IMR-90 (cell line): ENCODE measurements at regions not wholly inside any gene's neighbourhood (a gene's known extent, or its start where the extent isn't known, plus 50 kb on each side); places are given as distances from the start of the nearest gene placed in this dataset.

Experiments used
- ATAC-seq: fragments of 200-7000 bp; cut with Tn5 transposase; 2 replicates; pipeline ENCODE4 v1.9.1; 2020; ENCODE audit warnings: low read depth, mild to moderate bottlenecking, moderate library complexity
- BruUV-seq: library from RNA; stranded (reverse); fragments of 400-500 nt; replicated peaks from 2 replicates; lab custom pipeline; 2021; lab: Mats Ljungman, UMichigan
- CTCF ChIA-PET: fragments of 300-600 bp; formaldehyde crosslinking; extraction: SDS; loops from one replicate; lab custom pipeline; 2021; ENCODE audit warnings: antibody characterized with exemption; lab: Yijun Ruan, JAX
- POLR2A ChIA-PET: fragments of 300-600 bp; sonication (Branson Sonifier 250); formaldehyde crosslinking; loops from one replicate; lab custom pipeline; 2022; ENCODE audit warnings: antibody characterized with exemption; ENCODE audit not compliant: unreplicated experiment; lab: Charles Lee
- DNase-seq: peaks from one replicate; pipeline ENCODE4 v3.0.0; 2013
- H2AFZ ChIP-seq: replicated peaks from 2 replicates; pipeline ENCODE3; 2013; ENCODE audit warnings: low read length, mild to moderate bottlenecking; ENCODE audit not compliant: poor library complexity
- H2AK5ac ChIP-seq: 2 replicates; pipeline ENCODE4 v1.6.1; 2013; ENCODE audit warnings: low read depth, low read length, inconsistent platforms
- H2AK9ac ChIP-seq: replicated peaks from 2 replicates; pipeline ENCODE3; 2013; ENCODE audit warnings: mild to moderate bottlenecking, low read depth, low read length, moderate library complexity; ENCODE audit not compliant: poor library complexity
- H2BK120ac ChIP-seq: 2 replicates; pipeline ENCODE4 v1.6.1; 2013; ENCODE audit warnings: low read depth, low read length, inconsistent platforms
- H2BK15ac ChIP-seq: 3 replicates; pipeline ENCODE4 v1.6.1; 2013; ENCODE audit warnings: low read depth, low read length, inconsistent platforms
- H2BK20ac ChIP-seq: 2 replicates; pipeline ENCODE4 v1.6.1; 2013; ENCODE audit warnings: low read depth, mild to moderate bottlenecking, inconsistent platforms, low read length, moderate library complexity
- H2BK5ac ChIP-seq: 2 replicates; pipeline ENCODE4 v1.6.1; 2013; ENCODE audit warnings: mild to moderate bottlenecking, low read depth, low read length, inconsistent platforms; ENCODE audit not compliant: poor library complexity, severe bottlenecking
- H3K14ac ChIP-seq: replicated peaks from 2 replicates; pipeline ENCODE4 v1.6.1; 2013; ENCODE audit warnings: low read depth, low read length, inconsistent platforms
- H3K18ac ChIP-seq: 2 replicates; pipeline ENCODE4 v1.6.1; 2013; ENCODE audit warnings: low read depth, low read length, control low read depth
- H3K23ac ChIP-seq: 2 replicates; pipeline ENCODE4 v1.6.1; 2013; ENCODE audit warnings: low read depth, low read length, inconsistent platforms
- H3K27ac ChIP-seq: 2 replicates; pipeline ENCODE4 v1.5.1; 2013; ENCODE audit warnings: mild to moderate bottlenecking, control low read depth, low read length; ENCODE audit not compliant: insufficient read depth
- H3K27me3 ChIP-seq: 2 replicates; pipeline ENCODE4 v1.6.1; 2013; ENCODE audit warnings: low read length; ENCODE audit not compliant: control insufficient read depth, insufficient read depth
- H3K36me3 ChIP-seq: 2 replicates; pipeline ENCODE4 v1.6.1; 2013; ENCODE audit warnings: low read length, mixed read lengths; ENCODE audit not compliant: control insufficient read depth, insufficient read depth
- H3K4ac ChIP-seq: 2 replicates; pipeline ENCODE4 v1.6.1; 2013; ENCODE audit warnings: low read depth, low read length, inconsistent platforms
- H3K4me1 ChIP-seq: 2 replicates; pipeline ENCODE4 v1.6.1; 2013; ENCODE audit warnings: low read length, mixed read lengths; ENCODE audit not compliant: control insufficient read depth, insufficient read depth
- H3K4me2 ChIP-seq: 2 replicates; pipeline ENCODE4 v1.6.1; 2013; ENCODE audit warnings: low read depth, mild to moderate bottlenecking, control low read depth, low read length, moderate library complexity
- H3K4me3 ChIP-seq: 2 replicates; pipeline ENCODE4 v1.5.1; 2013; ENCODE audit warnings: low read depth, mild to moderate bottlenecking, control low read depth, low read length, moderate library complexity; ENCODE audit not compliant: insufficient read depth
- H3K56ac ChIP-seq: 2 replicates; pipeline ENCODE4 v1.6.1; 2013; ENCODE audit warnings: low read length, inconsistent platforms; ENCODE audit not compliant: insufficient read depth; ENCODE audit errors: extremely low read depth
- H3K79me1 ChIP-seq, 2 experiments: 2 replicates each; pipeline ENCODE4 v1.6.1; 2013; ENCODE audit warnings: low read length in 2 of 2, inconsistent platforms in 1 of 2, low read depth in 1 of 2
- H3K9ac ChIP-seq: 2 replicates; pipeline ENCODE4 v1.6.1; 2013; ENCODE audit warnings: low read depth, low read length, control low read depth
- H3K9me1 ChIP-seq: 2 replicates; pipeline ENCODE4 v1.6.1; 2013; ENCODE audit warnings: low read length, inconsistent platforms; ENCODE audit not compliant: insufficient read depth
- H3K9me3 ChIP-seq: 2 replicates; pipeline ENCODE4 v1.6.1; 2013; ENCODE audit warnings: low read length; ENCODE audit not compliant: control insufficient read depth, insufficient read depth
- H4K20me1 ChIP-seq: 2 replicates; pipeline ENCODE4 v1.6.1; 2013; ENCODE audit warnings: low read length, inconsistent platforms; ENCODE audit not compliant: insufficient read depth
- H4K5ac ChIP-seq: 2 replicates; pipeline ENCODE4 v1.6.1; 2013; ENCODE audit warnings: mild to moderate bottlenecking, low read depth, low read length, control low read depth
- H4K8ac ChIP-seq, 2 experiments: 2 replicates each; pipeline ENCODE4 v1.6.1; 2013; ENCODE audit warnings: low read depth in 2 of 2, low read length in 2 of 2, control low read depth in 1 of 2, inconsistent platforms in 1 of 2
- H4K91ac ChIP-seq: 2 replicates; pipeline ENCODE4 v1.6.1; 2013; ENCODE audit warnings: low read depth, low read length, inconsistent platforms; ENCODE audit not compliant: insufficient read depth
- BHLHE40 ChIP-seq: fragments of 150-350 bp; IDR thresholded peaks from 2 replicates; pipeline ENCODE4 v1.6.1; 2016; ENCODE audit warnings: mild to moderate bottlenecking, low read depth, low read length
- CTCF ChIP-seq: conservative IDR thresholded peaks from 2 replicates; pipeline ENCODE4 v1.5.1; 2012; ENCODE audit warnings: mild to moderate bottlenecking, low read depth, low read length, improper control_type of control experiment
- ELK1 ChIP-seq: fragments of 150-350 bp; IDR thresholded peaks from 2 replicates; pipeline ENCODE4 v1.6.1; 2016; ENCODE audit warnings: low read depth, mild to moderate bottlenecking, low read length, moderate library complexity, borderline replicate concordance
- FOS ChIP-seq: fragments of 150-350 bp; IDR thresholded peaks from 2 replicates; pipeline ENCODE4 v1.6.1; 2016; ENCODE audit warnings: low read depth, low read length
- MAFK ChIP-seq: IDR thresholded peaks from 2 replicates; pipeline ENCODE4 v1.6.1; 2012; ENCODE audit warnings: low read depth, low read length, improper control_type of control experiment
- MXI1 ChIP-seq: IDR thresholded peaks from 2 replicates; pipeline ENCODE4 v1.6.1; 2012; ENCODE audit warnings: low read depth, mild to moderate bottlenecking, low read length, moderate library complexity, borderline replicate concordance
- NFE2L2 ChIP-seq: fragments of 150-350 bp; IDR thresholded peaks from 2 replicates; pipeline ENCODE4 v1.6.1; 2016; ENCODE audit warnings: low read depth, mild to moderate bottlenecking, low read length
- POLR2A ChIP-seq: IDR thresholded peaks from 2 replicates; pipeline ENCODE4 v1.6.1; 2012; ENCODE audit warnings: mild to moderate bottlenecking, low read depth, low read length
- RFX5 ChIP-seq: IDR thresholded peaks from 2 replicates; pipeline ENCODE4 v1.8.0; 2012; ENCODE audit warnings: low read depth, mild to moderate bottlenecking, low read length, moderate library complexity
- USF2 ChIP-seq: fragments of 150-350 bp; IDR thresholded peaks from 2 replicates; pipeline ENCODE4 v1.6.1; 2017; ENCODE audit warnings: mild to moderate bottlenecking, antibody characterized with exemption, low read length, low read depth
- WGBS, 2 experiments: methylation state at CpG; one replicate each; pipeline versions ENCODE4 v1.1.5 to v1.1.7; 2013; ENCODE audit warnings: missing lambda C conversion rate in 2 of 2; ENCODE audit not compliant: insufficient read length in 1 of 2; ENCODE audit errors: extremely low coverage in 2 of 2; 5-methylcytosine and 5-hydroxymethylcytosine counted together
- dilution Hi-C: fragments of 300-500 bp; cut with HindIII; formaldehyde crosslinking; loops from one replicate; pipeline ENCODE4 v1.14.3; 2018; ENCODE audit warnings: low sequenced_read_pairs; ENCODE audit not compliant: unreplicated experiment
- in situ Hi-C: fragments of 300-500 bp; cut with MboI; formaldehyde crosslinking; loops from 3 replicates; pipeline ENCODE4 v1.14.3; 2019; ENCODE audit warnings: low sequenced_read_pairs, inconsistent platforms, mixed read lengths
- intact Hi-C: fragments of 100-400 bp; cut with micrococcal nuclease; formaldehyde crosslinking; loops from 2 replicates; pipeline ENCODE4 v1.10.0; 2022

- H3K27ac ChIP-seq, result no peak overlapping the region
- H3K9me1 ChIP-seq, result 0 out of 2 replicates have a peak, but pooled peaks cover 3% of the 10 kb centered on the region
- dilution Hi-C loops (no loop called here), in situ Hi-C loops (no loop called here), intact Hi-C loops (no loop called here)
- ChIA-PET CTCF (no interaction called here), POLR2A (no interaction called here)
- no peak overlapping the region for H3K18ac ChIP-seq
- no peaks in the 10 kb centered on the region for H3K36me3 ChIP-seq
- no CpG with 5 or more reads among the region's 2 CpGs for WGBS, 2 experiments
- H3K4ac ChIP-seq, result no peak overlapping the region
- no peaks in the 10 kb centered on the region for H3K79me1 ChIP-seq
- BruUV-seq, result no TSS peak
- no peak overlapping the region for H2BK15ac ChIP-seq
- H3K23ac ChIP-seq, result no peak overlapping the region
- H4K91ac ChIP-seq, result no peak overlapping the region
- no peak overlapping the region for H2AK9ac ChIP-seq
- no peaks in the 10 kb centered on the region for H3K27me3 ChIP-seq
- no peak overlapping the region for H4K5ac ChIP-seq
- no peak for TF ChIP-seq ELK1
- TF ChIP-seq MAFK, result no peak
- TF ChIP-seq MXI1, result no peak
- TF ChIP-seq RFX5, result no peak
- TF ChIP-seq FOS, result no peak
- TF ChIP-seq USF2, result no peak
- TF ChIP-seq CTCF, result no peak
- no peak for TF ChIP-seq POLR2A
- no peak for TF ChIP-seq BHLHE40
- TF ChIP-seq NFE2L2, result no peak
- no peaks in the 10 kb centered on the region for H4K20me1 ChIP-seq
- H2AFZ ChIP-seq, result no peak overlapping the region
- H2BK5ac ChIP-seq, result no peak overlapping the region
- peaks cover 5% of the 10 kb centered on the region for H3K4me1 ChIP-seq
- H3K14ac ChIP-seq, result no peak overlapping the region
- no peak overlapping the region for H2AK5ac ChIP-seq
- no peak overlapping the region for H3K56ac ChIP-seq
- no peak overlapping the region for H2BK120ac ChIP-seq
- H3K4me2 ChIP-seq, result no peak overlapping the region
- no peak overlapping the region for H2BK20ac ChIP-seq
- no peaks in the 10 kb centered on the region for H3K9me3 ChIP-seq
- H3K9ac ChIP-seq, result no peak overlapping the region
- H4K8ac ChIP-seq, result no peak overlapping the region
- ATAC-seq (no peak), DNase-seq (no peak)
- no peak overlapping the region for H3K4me3 ChIP-seq
Observed at GRCh38 chr2:12333293-12333692, 383.4 kb upstream of the TRIB2 start.
